Neural progenitor cell (in vitro differentiated cells): ENCODE measurements at regions not wholly inside any gene's neighbourhood (a gene's known extent, or its start where the extent isn't known, plus 50 kb on each side); places are given as distances from the start of the nearest gene placed in this dataset.

ENCODE experiments used
- DNase-seq: peaks from one replicate; pipeline ENCODE4 v3.0.0-alpha.2; 2016; ENCODE audit warnings: low spot score
- H2AFZ ChIP-seq: fragments of 200-600 bp; sonication (generic); replicated peaks from 2 replicates; pipeline ENCODE4 v1.6.1; 2016; ENCODE audit warnings: antibody characterized with exemption
- H3F3A ChIP-seq: fragments of 200-600 bp; sonication (generic); 2 replicates; pipeline ENCODE4 v1.6.1; 2016; ENCODE audit warnings: antibody characterized with exemption, low read depth
- H3K27ac ChIP-seq: fragments of 200-600 bp; sonication (generic); 2 replicates; pipeline ENCODE4 v1.5.1; 2016; ENCODE audit warnings: mild to moderate bottlenecking
- H3K27me3 ChIP-seq: fragments of 200-600 bp; sonication (generic); 2 replicates; pipeline ENCODE4 v1.6.1; 2016; ENCODE audit warnings: mild to moderate bottlenecking, moderate library complexity
- H3K36me3 ChIP-seq: fragments of 200-600 bp; sonication (generic); 2 replicates; pipeline ENCODE4 v1.5.1; 2016
- H3K4me1 ChIP-seq: fragments of 200-600 bp; sonication (generic); 2 replicates; pipeline ENCODE4 v1.6.1; 2016; ENCODE audit warnings: mixed run types
- H3K4me2 ChIP-seq: fragments of 200-600 bp; sonication (generic); 2 replicates; pipeline ENCODE4 v1.6.1; 2016
- H3K4me3 ChIP-seq: fragments of 200-600 bp; sonication (generic); 2 replicates; pipeline ENCODE4 v1.5.1; 2016
- H3K79me2 ChIP-seq: fragments of 200-600 bp; sonication (generic); 2 replicates; pipeline ENCODE4 v1.6.1; 2016; ENCODE audit warnings: low read depth
- H3K9ac ChIP-seq: fragments of 200-600 bp; sonication (generic); 2 replicates; pipeline ENCODE4 v1.6.1; 2016
- H3K9me3 ChIP-seq: fragments of 200-600 bp; sonication (generic); 2 replicates; pipeline ENCODE4 v1.5.1; 2016; ENCODE audit warnings: low read depth
- H4K20me1 ChIP-seq: fragments of 200-600 bp; sonication (generic); 2 replicates; pipeline ENCODE4 v1.6.1; 2016; ENCODE audit warnings: low read depth
- H3K27ac Mint-ChIP-seq: 3 replicates; pipeline ENCODE4 v1.8.0; 2021; ENCODE audit warnings: mixed read lengths
- H3K27me3 Mint-ChIP-seq: 2 replicates; pipeline ENCODE4 v1.8.0; 2022; ENCODE audit warnings: low read depth, mild to moderate bottlenecking, inconsistent platforms, moderate library complexity, mixed read lengths; ENCODE audit not compliant: insufficient read depth
- H3K36me3 Mint-ChIP-seq: 3 replicates; pipeline ENCODE4 v1.8.0; 2021; ENCODE audit warnings: mixed read lengths
- H3K4me1 Mint-ChIP-seq: 3 replicates; pipeline ENCODE4 v1.8.0; 2021; ENCODE audit warnings: mixed read lengths
- H3K4me3 Mint-ChIP-seq: 3 replicates; pipeline ENCODE4 v1.8.0; 2021; ENCODE audit warnings: mild to moderate bottlenecking, moderate library complexity, mixed read lengths
- H3K9me3 Mint-ChIP-seq: 3 replicates; pipeline ENCODE4 v1.8.0; 2020; ENCODE audit warnings: mixed read lengths
- CTCF ChIP-seq: fragments of 200-600 bp; sonication (generic); IDR thresholded peaks from 2 replicates; pipeline ENCODE4 v1.5.1; 2017; ENCODE audit warnings: antibody characterized with exemption, mild to moderate bottlenecking
- EZH2 ChIP-seq: fragments of 200-600 bp; sonication (generic); IDR thresholded peaks from 2 replicates; pipeline ENCODE4 v1.6.1; 2017; ENCODE audit warnings: antibody characterized with exemption, mild to moderate bottlenecking, moderate library complexity
- EZH2phosphoT487 ChIP-seq: fragments of 200-600 bp; sonication (generic); IDR thresholded peaks from 2 replicates; pipeline ENCODE4 v1.6.1; 2017; ENCODE audit warnings: antibody characterized with exemption

- H2AFZ ChIP-seq = no peak overlapping the region
- H3K36me3 Mint-ChIP-seq = no peaks in the 10 kb centered on the region
- H3K27me3 ChIP-seq = no peaks in the 10 kb centered on the region
- H3K27ac ChIP-seq = no peak overlapping the region
- H3F3A ChIP-seq = no peaks in the 10 kb centered on the region
- H3K9ac ChIP-seq = no peak overlapping the region
- TF ChIP-seq EZH2phosphoT487 (no peak), EZH2 (no peak), CTCF (no peak)
- H3K27me3 Mint-ChIP-seq = peaks cover 2% of the 10 kb centered on the region
- H3K79me2 ChIP-seq = no peaks in the 10 kb centered on the region
- H3K36me3 ChIP-seq = no peaks in the 10 kb centered on the region
- H3K9me3 ChIP-seq = no peaks in the 10 kb centered on the region
- H3K27ac Mint-ChIP-seq = no peak overlapping the region
- no peaks in the 10 kb centered on the region for H3K9me3 Mint-ChIP-seq
- no peak overlapping the region for H3K4me3 Mint-ChIP-seq
- no peak overlapping the region for H3K4me2 ChIP-seq
- no peaks in the 10 kb centered on the region for H4K20me1 ChIP-seq
- H3K4me3 ChIP-seq = no peak overlapping the region
- no peak for DNase-seq
- peaks cover 4% of the 10 kb centered on the region for H3K4me1 Mint-ChIP-seq
- H3K4me1 ChIP-seq = no peaks in the 10 kb centered on the region
These were observed 592.9 kb upstream of the PITX2 start for GRCh38 chr4:111215755-111216154.

- Histone ChIP-seq H3K9ac (no peak overlapping the region), H4K20me1 (no peaks in the 10 kb centered on the region)
These were observed 593.9 kb upstream of the PITX2 start for GRCh38 chr4:111216791-111217190.

GRCh38 chr4:111221371-111221770 is 598.5 kb upstream of the PITX2 start:
- H3K9ac ChIP-seq = no peak overlapping the region
- Mint-ChIP-seq H3K4me1 (no peaks in the 10 kb centered on the region), H3K27ac (no peak overlapping the region), H3K4me3 (no peak overlapping the region), H3K27me3 (peaks cover 2% of the 10 kb centered on the region), H3K36me3 (no peaks in the 10 kb centered on the region), H3K9me3 (no peaks in the 10 kb centered on the region)
- no peak for DNase-seq
- no peak for TF ChIP-seq EZH2phosphoT487
- no peak for TF ChIP-seq EZH2
- TF ChIP-seq CTCF = no peak
- no peak overlapping the region for H3K4me2 ChIP-seq
- H2AFZ ChIP-seq = no peak overlapping the region
- no peaks in the 10 kb centered on the region for H3F3A ChIP-seq
- no peaks in the 10 kb centered on the region for H4K20me1 ChIP-seq
- no peak overlapping the region for H3K4me3 ChIP-seq
- H3K27me3 ChIP-seq = no peaks in the 10 kb centered on the region
- H3K4me1 ChIP-seq = no peaks in the 10 kb centered on the region
- no peaks in the 10 kb centered on the region for H3K79me2 ChIP-seq
- H3K27ac ChIP-seq = no peak overlapping the region
- no peaks in the 10 kb centered on the region for H3K9me3 ChIP-seq
- no peaks in the 10 kb centered on the region for H3K36me3 ChIP-seq

More at GRCh38 chr4:111216791-111217190, 593.9 kb upstream of the PITX2 start:
- H3K4me1 ChIP-seq = no peaks in the 10 kb centered on the region
- H3K9me3 Mint-ChIP-seq = no peaks in the 10 kb centered on the region
- peaks cover 4% of the 10 kb centered on the region for H3K4me1 Mint-ChIP-seq
- H3K4me3 Mint-ChIP-seq = no peak overlapping the region
- H3K27me3 ChIP-seq = no peaks in the 10 kb centered on the region
- no peak overlapping the region for H3K27ac Mint-ChIP-seq
- no peaks in the 10 kb centered on the region for H3K79me2 ChIP-seq
- H3K27me3 Mint-ChIP-seq = peaks cover 2% of the 10 kb centered on the region
- no peak overlapping the region for H3K27ac ChIP-seq
- TF ChIP-seq EZH2phosphoT487 (no peak), EZH2 (no peak), CTCF (no peak)
- no peaks in the 10 kb centered on the region for H3K9me3 ChIP-seq
- DNase-seq = no peak
- no peaks in the 10 kb centered on the region for H3F3A ChIP-seq
- no peaks in the 10 kb centered on the region for H3K36me3 ChIP-seq
- H3K36me3 Mint-ChIP-seq = no peaks in the 10 kb centered on the region
- H3K4me2 ChIP-seq = no peak overlapping the region
- no peak overlapping the region for H3K4me3 ChIP-seq
- no peak overlapping the region for H2AFZ ChIP-seq
